ENCODE measurements at regions not wholly inside any gene's neighbourhood (a gene's known extent, or its start where the extent isn't known, plus 50 kb on each side); places are given as distances from the start of the nearest gene placed in this dataset.
"Not testable (repeated sequence)": the region's sequence is repeated elsewhere in the genome, so short reads cannot be mapped to it uniquely, and the experiment has no call there.

GRCh38 chr18:5720132-5720531 is 175.2 kb downstream of the TMEM200C start:
- DNase-seq: no peak

GRCh38 chr18:5717256-5717655 is 173.5 kb upstream of the EPB41L3 start:
- DNase-seq: no peak

- DNase-seq: no peak
Observed at GRCh38 chr18:5710676-5711075, 166.9 kb upstream of the EPB41L3 start.

DNA sequence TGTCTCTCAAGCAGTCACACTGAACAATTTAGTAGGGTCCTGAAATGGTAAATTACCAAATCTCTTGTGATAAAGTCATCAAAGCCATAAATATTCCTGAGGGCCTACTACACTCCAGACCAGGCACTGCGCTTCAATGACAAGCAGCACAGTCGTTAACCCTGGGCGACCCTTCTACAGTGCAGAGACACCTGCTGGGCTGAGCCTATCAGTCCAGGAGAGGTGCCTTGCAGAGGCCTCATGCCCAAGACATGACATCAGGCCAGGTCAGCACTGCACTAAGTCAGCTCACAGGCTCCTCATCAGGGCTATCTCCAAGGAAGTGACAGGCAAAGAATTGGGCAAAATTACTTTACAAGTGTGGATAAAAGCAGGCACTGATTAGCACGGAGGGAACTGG is 166.4 kb upstream of the EPB41L3 start:
- DNase-seq: no peak

GRCh38 chr18:5709476-5710095 is 165.8 kb upstream of the EPB41L3 start:
- no peak for DNase-seq

GRCh38 chr18:5707586-5707985 is 163.8 kb upstream of the EPB41L3 start:
- DNase-seq: no peak

- DNase-seq: no peak
Observed at GRCh38 chr18:5705393-5705792, 161.6 kb upstream of the EPB41L3 start.

DNA sequence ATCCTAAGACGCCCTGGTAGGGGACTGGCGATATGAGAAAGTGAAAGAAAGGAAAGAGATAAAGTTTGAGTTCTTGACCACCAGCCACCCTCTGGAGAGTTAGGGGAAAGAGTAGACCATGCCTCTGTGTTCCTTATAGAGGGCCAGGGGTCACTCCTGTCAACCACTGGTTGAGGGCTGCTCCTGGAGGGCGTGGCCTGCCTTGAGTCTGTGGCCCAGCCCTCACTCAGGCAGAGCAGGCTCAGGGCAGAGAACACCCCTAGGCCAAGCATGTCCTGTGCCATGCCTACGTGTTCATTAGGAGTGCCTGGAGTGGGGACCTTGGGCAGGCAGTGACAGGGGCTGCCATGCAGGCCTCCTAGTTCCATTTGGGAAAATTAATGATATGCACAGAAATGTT is 161.1 kb upstream of the EPB41L3 start:
- no peak for DNase-seq

- not testable (repeated sequence) for DNase-seq
Observed at GRCh38 chr18:5702016-5702415, 158.2 kb upstream of the EPB41L3 start.

DNA sequence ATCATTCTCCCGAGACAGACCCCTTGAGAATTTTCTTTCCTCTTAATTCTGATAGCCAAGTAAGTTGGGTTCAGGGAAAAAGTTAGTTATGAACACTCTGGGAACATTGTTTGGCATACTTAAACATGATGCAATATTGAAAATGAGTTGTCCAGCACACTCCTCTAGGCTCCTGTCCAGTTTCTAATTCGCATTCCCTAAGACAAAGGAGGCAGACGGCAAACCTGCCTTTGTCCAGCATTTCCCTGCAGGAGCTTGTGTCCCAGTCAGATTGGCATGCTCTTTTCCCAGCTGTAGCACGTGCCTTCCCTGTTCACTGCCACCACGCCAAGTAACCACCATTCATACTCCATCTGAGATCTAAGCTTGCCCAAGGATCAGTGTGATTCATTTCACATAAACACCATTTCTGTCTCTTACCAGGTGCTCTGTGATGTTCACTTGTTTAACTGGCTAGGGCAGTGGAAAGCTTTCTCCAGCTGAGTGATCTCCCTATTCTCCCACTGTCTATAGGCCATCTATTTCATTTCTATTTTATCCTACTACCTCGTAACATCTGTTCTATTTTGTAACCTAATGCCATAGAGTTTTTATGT is 150.0 kb upstream of the EPB41L3 start:
- DNase-seq: no peak

- DNase-seq: no peak
Observed at GRCh38 chr18:5678779-5679406, 135.1 kb upstream of the EPB41L3 start.

- no peak for DNase-seq
Observed at GRCh38 chr18:5678278-5678677, 134.5 kb upstream of the EPB41L3 start.

DNA sequence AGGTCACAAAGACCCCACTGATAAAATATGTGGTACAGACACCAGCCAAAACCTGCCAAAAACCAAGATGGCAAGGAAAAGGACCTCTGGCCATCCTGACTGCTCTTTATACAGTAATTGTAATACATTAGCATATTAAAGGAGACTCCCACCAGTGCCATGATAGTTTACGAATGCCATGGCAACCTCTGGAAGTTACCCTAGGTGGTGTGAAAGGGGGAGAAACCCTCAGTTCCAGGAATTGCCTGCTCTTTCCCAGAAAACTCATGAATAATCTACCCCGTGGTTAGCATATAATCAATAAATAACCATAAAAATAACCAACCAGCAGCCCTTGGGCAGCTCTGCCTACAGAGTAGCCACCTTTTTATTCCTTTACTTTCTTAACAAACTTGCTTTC is 129.8 kb upstream of the EPB41L3 start:
- DNase-seq: no peak

- no peak for DNase-seq
Observed at GRCh38 chr18:5669585-5669984, 125.8 kb upstream of the EPB41L3 start.

- DNase-seq: no peak
Observed at GRCh38 chr18:5668087-5668715, 124.4 kb upstream of the EPB41L3 start.

- DNase-seq: no peak
Observed at GRCh38 chr18:5667356-5667755, 123.6 kb upstream of the EPB41L3 start.

GRCh38 chr18:5662586-5663090 is 118.8 kb upstream of the EPB41L3 start:
- DNase-seq: no peak

DNA sequence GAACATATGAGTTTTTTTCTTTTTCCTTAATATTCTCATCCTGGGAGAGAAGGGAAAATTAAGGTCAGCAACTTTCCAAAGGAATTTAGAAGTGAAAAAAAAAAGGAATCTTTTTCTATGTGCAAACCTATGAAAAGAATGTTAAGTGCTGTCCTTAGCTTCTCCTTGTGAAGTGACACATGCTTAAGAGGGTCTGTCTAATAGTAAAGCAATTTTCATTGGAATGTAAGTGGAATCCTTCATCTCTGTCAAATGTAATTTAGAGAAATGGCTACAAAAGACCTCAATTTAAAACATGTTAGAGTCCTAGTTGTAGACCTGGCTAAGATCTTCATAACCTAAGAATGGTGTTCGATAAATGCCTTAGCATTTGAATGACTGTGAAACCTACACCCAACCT is 117.4 kb upstream of the EPB41L3 start:
- DNase-seq: no peak

GRCh38 chr18:5653802-5654201 is 110.0 kb upstream of the EPB41L3 start:
- DNase-seq: no peak

- no peak for DNase-seq
Observed at GRCh38 chr18:5651736-5652135, 107.9 kb upstream of the EPB41L3 start.

GRCh38 chr18:5649439-5649838 is 105.6 kb upstream of the EPB41L3 start:
- no peak for DNase-seq

DNA sequence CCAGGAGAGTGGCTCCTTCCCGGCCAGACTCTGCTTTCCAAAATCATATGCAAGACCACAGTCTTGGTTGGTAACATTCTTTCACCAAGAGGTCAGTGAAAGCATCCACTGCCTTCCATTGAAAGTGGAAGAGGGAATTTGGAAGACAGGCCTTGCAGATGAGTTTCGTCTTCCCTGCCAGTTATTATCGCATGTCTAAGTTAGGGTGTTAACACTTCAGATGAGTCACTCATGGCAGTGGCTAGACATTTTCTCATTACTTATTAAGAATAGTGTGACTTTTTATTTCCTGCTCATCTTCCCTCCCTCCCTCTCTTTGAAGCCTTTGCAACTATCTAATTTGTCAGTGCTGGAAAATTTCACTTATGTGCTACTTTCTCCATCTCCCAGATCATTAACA is 102.9 kb upstream of the EPB41L3 start:
- no peak for DNase-seq

GRCh38 chr18:5643288-5643687 is 99.5 kb upstream of the EPB41L3 start:
- DNase-seq: no peak
